ENCODE measurements at regions not wholly inside any gene's neighbourhood (a gene's known extent, or its start where the extent isn't known, plus 50 kb on each side); places are given as distances from the start of the nearest gene placed in this dataset.

GRCh38 chr1:232886271-232886670 lies 64.1 kb upstream of the NTPCR start:
- DNase-seq (ENCODE audit: low spot score), result no peak
- Mint-ChIP-seq H3K4me1 (ENCODE audit: low read depth) (peaks cover 11% of the 10 kb centered on the region), H3K27ac (ENCODE audit: unreplicated experiment) (no peak overlapping the region), H3K4me3 (ENCODE audit: unreplicated experiment) (no peak overlapping the region), H3K36me3 (ENCODE audit: low read depth) (no peaks in the 10 kb centered on the region), H3K9me3 (ENCODE audit: low read depth) (no peaks in the 10 kb centered on the region), H3K27me3 (ENCODE audit: low read depth) (peaks cover 6% of the 10 kb centered on the region)
- TF ChIP-seq, protein P1, sequence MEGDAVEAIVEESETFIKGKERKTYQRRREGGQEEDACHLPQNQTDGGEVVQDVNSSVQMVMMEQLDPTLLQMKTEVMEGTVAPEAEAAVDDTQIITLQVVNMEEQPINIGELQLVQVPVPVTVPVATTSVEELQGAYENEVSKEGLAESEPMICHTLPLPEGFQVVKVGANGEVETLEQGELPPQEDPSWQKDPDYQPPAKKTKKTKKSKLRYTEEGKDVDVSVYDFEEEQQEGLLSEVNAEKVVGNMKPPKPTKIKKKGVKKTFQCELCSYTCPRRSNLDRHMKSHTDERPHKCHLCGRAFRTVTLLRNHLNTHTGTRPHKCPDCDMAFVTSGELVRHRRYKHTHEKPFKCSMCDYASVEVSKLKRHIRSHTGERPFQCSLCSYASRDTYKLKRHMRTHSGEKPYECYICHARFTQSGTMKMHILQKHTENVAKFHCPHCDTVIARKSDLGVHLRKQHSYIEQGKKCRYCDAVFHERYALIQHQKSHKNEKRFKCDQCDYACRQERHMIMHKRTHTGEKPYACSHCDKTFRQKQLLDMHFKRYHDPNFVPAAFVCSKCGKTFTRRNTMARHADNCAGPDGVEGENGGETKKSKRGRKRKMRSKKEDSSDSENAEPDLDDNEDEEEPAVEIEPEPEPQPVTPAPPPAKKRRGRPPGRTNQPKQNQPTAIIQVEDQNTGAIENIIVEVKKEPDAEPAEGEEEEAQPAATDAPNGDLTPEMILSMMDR (IDR thresholded peaks at IDR 0.05), result no peak

- H3K4me1 Mint-ChIP-seq (ENCODE audit: low read depth), result peaks cover 14% of the 10 kb centered on the region
- no peak overlapping the region for H3K4me3 Mint-ChIP-seq (ENCODE audit: unreplicated experiment)
- no peaks in the 10 kb centered on the region for H3K36me3 Mint-ChIP-seq (ENCODE audit: low read depth)
- H3K27me3 Mint-ChIP-seq (ENCODE audit: low read depth), result peaks cover 6% of the 10 kb centered on the region
- no peak for DNase-seq (ENCODE audit: low spot score)
- H3K9me3 Mint-ChIP-seq (ENCODE audit: low read depth), result peaks cover 22% of the 10 kb centered on the region
- TF ChIP-seq, protein P1 (IDR thresholded peaks at IDR 0.05), result no peak
- peak overlapping the region; percentile 65 for H3K27ac Mint-ChIP-seq (ENCODE audit: unreplicated experiment)
Measured at GRCh38 chr1:232890340-232890943, 60.0 kb upstream of the NTPCR start.

GRCh38 chr1:232891071-232891470 lies 59.3 kb upstream of the NTPCR start:
- Mint-ChIP-seq H3K4me1 (ENCODE audit: low read depth) (peaks cover 14% of the 10 kb centered on the region), H3K27me3 (ENCODE audit: low read depth) (peaks cover 4% of the 10 kb centered on the region), H3K36me3 (ENCODE audit: low read depth) (no peaks in the 10 kb centered on the region), H3K27ac (ENCODE audit: unreplicated experiment) (peak overlapping the region; percentile 65), H3K4me3 (ENCODE audit: unreplicated experiment) (no peak overlapping the region), H3K9me3 (ENCODE audit: low read depth) (peaks cover 22% of the 10 kb centered on the region)
- DNase-seq (ENCODE audit: low spot score), result no peak
- TF ChIP-seq, protein P1 (IDR thresholded peaks at IDR 0.05), result no peak

- Mint-ChIP-seq H3K4me1 (ENCODE audit: low read depth) (peaks cover 19% of the 10 kb centered on the region), H3K27ac (ENCODE audit: unreplicated experiment) (no peak overlapping the region), H3K36me3 (ENCODE audit: low read depth) (no peaks in the 10 kb centered on the region), H3K9me3 (ENCODE audit: low read depth) (peaks cover 22% of the 10 kb centered on the region), H3K27me3 (ENCODE audit: low read depth) (peaks cover 4% of the 10 kb centered on the region), H3K4me3 (ENCODE audit: unreplicated experiment) (no peak overlapping the region)
- no peak for DNase-seq (ENCODE audit: low spot score)
- TF ChIP-seq, protein P1 (IDR thresholded peaks at IDR 0.05), result no peak
Measured at GRCh38 chr1:232891656-232892317, 58.6 kb upstream of the NTPCR start.

DNA sequence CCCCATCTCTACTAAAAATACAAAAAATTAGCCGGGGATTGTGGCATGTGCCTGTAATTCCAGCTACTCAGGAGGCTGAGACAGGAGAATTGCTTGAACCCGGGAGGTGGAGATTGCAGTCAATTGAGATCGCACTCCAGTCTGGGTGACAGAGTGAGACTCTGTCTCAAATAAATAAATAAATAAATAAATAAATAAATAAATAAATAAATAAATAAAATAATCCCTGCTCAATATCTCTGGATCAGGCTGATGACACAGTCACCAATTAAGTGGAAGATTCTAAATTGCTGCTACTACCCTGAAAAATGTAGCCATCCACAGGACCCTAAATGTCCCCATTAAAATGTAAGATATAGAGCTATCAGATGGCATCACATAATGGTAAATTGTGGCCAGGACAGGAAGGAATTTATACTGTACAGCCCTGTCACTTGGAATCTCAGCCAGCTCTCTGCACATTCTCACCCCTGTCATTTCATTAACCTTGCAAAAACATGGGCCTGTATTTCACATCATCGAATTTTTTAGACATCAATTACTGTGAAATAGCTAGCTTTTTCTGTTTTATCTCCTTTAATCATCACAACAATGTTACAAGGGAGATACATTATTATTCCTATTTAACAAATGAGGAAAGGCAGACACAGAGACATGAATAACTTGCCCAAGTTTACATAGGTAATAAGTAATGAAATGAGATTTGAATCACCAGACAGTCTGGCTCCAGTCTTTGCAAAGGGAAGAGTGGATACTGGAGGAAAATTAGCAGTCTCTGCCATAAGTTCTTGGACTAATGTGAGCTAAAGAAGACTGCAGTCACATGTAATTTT lies 56.7 kb upstream of the NTPCR start:
- Mint-ChIP-seq H3K36me3 (ENCODE audit: low read depth) (no peaks in the 10 kb centered on the region), H3K27ac (ENCODE audit: unreplicated experiment) (peak overlapping the region; percentile 12), H3K4me3 (ENCODE audit: unreplicated experiment) (no peak overlapping the region), H3K27me3 (ENCODE audit: low read depth) (peaks cover 2% of the 10 kb centered on the region), H3K4me1 (ENCODE audit: low read depth) (peaks cover 24% of the 10 kb centered on the region), H3K9me3 (ENCODE audit: low read depth) (peaks cover 22% of the 10 kb centered on the region)
- TF ChIP-seq, protein P1 (IDR thresholded peaks at IDR 0.05), result no peak
- DNase-seq (ENCODE audit: low spot score), result no peak
